ENCODE measurements at regions not wholly inside any gene's neighbourhood (a gene's known extent, or its start where the extent isn't known, plus 50 kb on each side); places are given as distances from the start of the nearest gene placed in this dataset.

GRCh38 chr6:165961233-165961632 lies 206.4 kb downstream of the TBXT start:
- no peaks in the 10 kb centered on the region for H3K27me3 ChIP-seq (ENCODE audit: control insufficient read depth, insufficient read depth, low read length)
- H3K4me3 ChIP-seq (ENCODE audit: low read depth, low read length), result no peak overlapping the region
- POLR2A ChIA-PET, result no interaction called here
- CTCF ChIA-PET, result no interaction called here
- no peak for DNase-seq (ENCODE audit: low read depth)
- no peak for TF ChIP-seq CTCF (IDR thresholded peaks at IDR 0.05; ENCODE audit: insufficient read depth, low read depth, low read length)
- H3K36me3 ChIP-seq (ENCODE audit: control insufficient read depth, insufficient read depth, low read length), result no peaks in the 10 kb centered on the region

GRCh38 chr6:165960695-165961094 lies 207.0 kb downstream of the TBXT start:
- no peak overlapping the region for H3K4me3 ChIP-seq (ENCODE audit: low read depth, low read length)
- TF ChIP-seq CTCF (IDR thresholded peaks at IDR 0.05; ENCODE audit: insufficient read depth, low read depth, low read length), result no peak
- POLR2A ChIA-PET, result no interaction called here
- no peaks in the 10 kb centered on the region for H3K36me3 ChIP-seq (ENCODE audit: control insufficient read depth, insufficient read depth, low read length)
- CTCF ChIA-PET, result no interaction called here
- no peak for DNase-seq (ENCODE audit: low read depth)
- no peaks in the 10 kb centered on the region for H3K27me3 ChIP-seq (ENCODE audit: control insufficient read depth, insufficient read depth, low read length)

- Histone ChIP-seq H3K36me3 (ENCODE audit: control insufficient read depth, insufficient read depth, low read length) (no peaks in the 10 kb centered on the region), H3K27me3 (ENCODE audit: control insufficient read depth, insufficient read depth, low read length) (no peaks in the 10 kb centered on the region), H3K4me3 (ENCODE audit: low read depth, low read length) (no peak overlapping the region)
- CTCF ChIA-PET, result interaction anchor here (1.4 kb wide), 1 partner anchor 13 kb away, joined by 3 read pairs; no protein-coding TSS in a partner anchor
- DNase-seq (ENCODE audit: low read depth), result no peak
- POLR2A ChIA-PET, result no interaction called here
- TF ChIP-seq CTCF (IDR thresholded peaks at IDR 0.05; ENCODE audit: insufficient read depth, low read depth, low read length), result no peak
Measured at GRCh38 chr6:165959627-165960026, 208.0 kb downstream of the TBXT start.

GRCh38 chr6:165956874-165957273 lies 210.8 kb downstream of the TBXT start:
- no peak for DNase-seq (ENCODE audit: low read depth)
- H3K36me3 ChIP-seq (ENCODE audit: control insufficient read depth, insufficient read depth, low read length), result no peaks in the 10 kb centered on the region
- TF ChIP-seq CTCF (IDR thresholded peaks at IDR 0.05; ENCODE audit: insufficient read depth, low read depth, low read length), result no peak
- CTCF ChIA-PET, result no interaction called here
- H3K27me3 ChIP-seq (ENCODE audit: control insufficient read depth, insufficient read depth, low read length), result no peaks in the 10 kb centered on the region
- no peak overlapping the region for H3K4me3 ChIP-seq (ENCODE audit: low read depth, low read length)
- POLR2A ChIA-PET, result no interaction called here

- Histone ChIP-seq H3K4me3 (ENCODE audit: low read depth, low read length) (no peak overlapping the region), H3K36me3 (ENCODE audit: control insufficient read depth, insufficient read depth, low read length) (no peaks in the 10 kb centered on the region), H3K27me3 (ENCODE audit: control insufficient read depth, insufficient read depth, low read length) (no peaks in the 10 kb centered on the region)
- no peak for DNase-seq (ENCODE audit: low read depth)
- ChIA-PET POLR2A (no interaction called here), CTCF (interaction anchor here (1.1 kb wide), 1 partner anchor 24 kb away, joined by 3 read pairs; no protein-coding TSS in a partner anchor)
- no peak for TF ChIP-seq CTCF (IDR thresholded peaks at IDR 0.05; ENCODE audit: insufficient read depth, low read depth, low read length)
Measured at GRCh38 chr6:165952514-165952913, 215.1 kb downstream of the TBXT start.
